ENCODE measurements at regions not wholly inside any gene's neighbourhood (a gene's known extent, or its start where the extent isn't known, plus 50 kb on each side); places are given as distances from the start of the nearest gene placed in this dataset.

- no peak for TF ChIP-seq CTCF (IDR thresholded peaks at IDR 0.05; ENCODE audit: borderline replicate concordance, extremely low read depth, low read length, poor library complexity, severe bottlenecking)
- no peak for TF ChIP-seq EZH2 (IDR thresholded peaks at IDR 0.05; ENCODE audit: borderline replicate concordance, low read depth, low read length, severe bottlenecking)
Observed at GRCh38 chr14:58736606-58737005, 98.8 kb downstream of the DACT1 start.

All from DND-41 (cell line).